RPMI7951 (cell line): ENCODE measurements at regions not wholly inside any gene's neighbourhood (a gene's known extent, or its start where the extent isn't known, plus 50 kb on each side); places are given as distances from the start of the nearest gene placed in this dataset.

Source experiments
- DNase-seq: peaks from one replicate; pipeline ENCODE4 v3.0.0-alpha.2; 2012; ENCODE audit warnings: low read depth

- no peak for DNase-seq
These were observed 1110.0 kb upstream of the EEF2KMT start for GRCh38 chr16:6207580-6207979.

- DNase-seq = no peak
These were observed 1109.5 kb upstream of the EEF2KMT start for GRCh38 chr16:6207124-6207523.

- no peak for DNase-seq
These were observed 1108.5 kb upstream of the EEF2KMT start for GRCh38 chr16:6206080-6206479.

GRCh38 chr16:6204945-6205344, 1107.3 kb upstream of the EEF2KMT start:
- no peak for DNase-seq

GRCh38 chr16:6200861-6201260, 1103.3 kb upstream of the EEF2KMT start:
- DNase-seq = no peak

- DNase-seq = no peak
These were observed 1102.7 kb upstream of the EEF2KMT start for GRCh38 chr16:6200271-6200670.

GRCh38 chr16:6195966-6196365, 1098.4 kb upstream of the EEF2KMT start:
- no peak for DNase-seq

GRCh38 chr16:6193718-6194117, 1096.1 kb upstream of the EEF2KMT start:
- peak; percentile 43 for DNase-seq

GRCh38 chr16:6192984-6193383, 1095.4 kb upstream of the EEF2KMT start:
- DNase-seq = no peak

GRCh38 chr16:6192532-6192931, 1094.9 kb upstream of the EEF2KMT start:
- DNase-seq = no peak

GRCh38 chr16:6190776-6191175, 1093.2 kb upstream of the EEF2KMT start:
- DNase-seq = no peak

- no peak for DNase-seq
These were observed 1091.6 kb upstream of the EEF2KMT start for GRCh38 chr16:6189216-6189615.

GRCh38 chr16:6177616-6178180, 1080.1 kb upstream of the EEF2KMT start:
- DNase-seq = no peak

- no peak for DNase-seq
These were observed 1072.4 kb upstream of the EEF2KMT start for GRCh38 chr16:6170022-6170421.

GRCh38 chr16:6165330-6165979, 1067.9 kb upstream of the EEF2KMT start:
- peak; percentile 53 for DNase-seq

GRCh38 chr16:6160871-6161270, 1063.3 kb upstream of the EEF2KMT start:
- peak; percentile 87 for DNase-seq

GRCh38 chr16:6160303-6160702, 1062.7 kb upstream of the EEF2KMT start:
- DNase-seq = peak; percentile 89

- DNase-seq = peak; percentile 82
These were observed 1060.2 kb upstream of the EEF2KMT start for GRCh38 chr16:6157806-6158205.

GRCh38 chr16:6155271-6155670, 1057.7 kb upstream of the EEF2KMT start:
- DNase-seq = no peak

GRCh38 chr16:6153901-6154300, 1056.3 kb upstream of the EEF2KMT start:
- peak; percentile 75 for DNase-seq

GRCh38 chr16:6149031-6149430, 1051.4 kb upstream of the EEF2KMT start:
- DNase-seq = no peak

GRCh38 chr16:6148361-6148760, 1050.8 kb upstream of the EEF2KMT start:
- no peak for DNase-seq

GRCh38 chr16:6146874-6147425, 1049.4 kb upstream of the EEF2KMT start:
- peak; percentile 59 for DNase-seq

GRCh38 chr16:6146356-6146755, 1048.8 kb upstream of the EEF2KMT start:
- DNase-seq = no peak
